HepG2 (cell line): ENCODE measurements at regions not wholly inside any gene's neighbourhood (a gene's known extent, or its start where the extent isn't known, plus 50 kb on each side); places are given as distances from the start of the nearest gene placed in this dataset.
A peak's percentile ranks its signal among the peaks of the same experiment; 100 is the strongest.

ENCODE experiments used
- ATAC-seq: fragments of 200-7000 bp; cut with Tn5 transposase; 3 replicates; pipeline ENCODE4 v1.9.1; 2020; ENCODE audit warnings: mild to moderate bottlenecking, moderate library complexity
- BruUV-seq: library from RNA; stranded (reverse); fragments of 400-500 nt; replicated peaks from 2 replicates; lab custom pipeline; 2021; lab: Mats Ljungman, UMichigan
- CTCF ChIA-PET: fragments of 300-600 bp; formaldehyde crosslinking; extraction: SDS; loops from one replicate; lab custom pipeline; 2021; ENCODE audit warnings: low total read pairs, inconsistent platforms, low intra/inter-chr PET ratio; lab: Yijun Ruan, JAX
- POLR2A ChIA-PET: fragments of 350-600 bp; sonication (Branson Sonifier 250); formaldehyde crosslinking; loops from one replicate; lab custom pipeline; 2020; ENCODE audit warnings: antibody characterized with exemption, inconsistent platforms; lab: Yijun Ruan, JAX
- DNase-seq: peaks from one replicate; pipeline ENCODE4 v3.0.0-alpha.2; 2015; ENCODE audit warnings: low spot score
- FAIRE-seq: peaks from 3 replicates; lab custom pipeline; 2011; peaks lifted over from hg19 to GRCh38; lab: Jason Lieb, UNC
- H2AFZ ChIP-seq: one replicate; pipeline ENCODE4 v1.6.1; 2011; ENCODE audit warnings: low read length, inconsistent platforms
- H3K27ac ChIP-seq: fragments of 300-600 bp; 3 replicates; pipeline ENCODE4 v1.8.0; 2011; ENCODE audit warnings: mixed run types, mild to moderate bottlenecking, mixed read lengths, low read length, inconsistent platforms; ENCODE audit not compliant: insufficient read depth; ENCODE audit errors: extremely low read length
- H3K27me3 ChIP-seq, 2 experiments: fragments of 200-600 bp in 1 of 2; 2 replicates in 1 of 2; 3 replicates in 1 of 2; pipeline versions ENCODE4 v1.6.0 to v1.8.0; 2011; ENCODE audit warnings: low read length in 2 of 2, mild to moderate bottlenecking in 2 of 2, moderate library complexity in 2 of 2, inconsistent platforms in 1 of 2; ENCODE audit not compliant: insufficient read depth in 2 of 2, control insufficient read depth in 1 of 2
- H3K36me3 ChIP-seq, 2 experiments: fragments of 200-600 bp in 1 of 2; replicated peaks in 1 of 2; 2 replicates in 1 of 2; 3 replicates in 1 of 2; pipeline versions ENCODE4 v1.5.1 to v1.8.0; 2011; ENCODE audit warnings: low read length in 2 of 2, inconsistent platforms in 1 of 2; ENCODE audit not compliant: insufficient read depth in 2 of 2, control insufficient read depth in 1 of 2
- H3K4me1 ChIP-seq: 2 replicates; pipeline ENCODE4 v1.5.1; 2012; ENCODE audit warnings: low read length, inconsistent platforms; ENCODE audit not compliant: insufficient read depth
- H3K4me2 ChIP-seq: 2 replicates; pipeline ENCODE4 v1.6.0; 2011; ENCODE audit warnings: low read depth, low read length, inconsistent platforms
- H3K4me3 ChIP-seq, 3 experiments: fragments of 200-600 bp in 1 of 3; sonication (generic), shearing (Covaris generic) in 1 of 3; replicated peaks in 1 of 3; 2 replicates each; pipeline ENCODE4 v1.5.1; 2011 to 2016; ENCODE audit warnings: low read length in 3 of 3, inconsistent platforms in 2 of 3, low read depth in 2 of 3, mild to moderate bottlenecking in 2 of 3, control low read depth in 1 of 3, mixed read lengths in 1 of 3; ENCODE audit not compliant: insufficient read depth in 1 of 3
- H3K79me2 ChIP-seq: one replicate; pipeline ENCODE4 v1.6.1; 2011; ENCODE audit warnings: low read length, inconsistent platforms; ENCODE audit not compliant: insufficient read depth
- H3K9ac ChIP-seq: 2 replicates; pipeline ENCODE4 v1.6.0; 2011; ENCODE audit warnings: mild to moderate bottlenecking, low read depth, low read length, inconsistent platforms; ENCODE audit not compliant: insufficient read depth
- H3K9me3 ChIP-seq: 2 replicates; pipeline ENCODE4 v1.5.1; 2012; ENCODE audit warnings: mild to moderate bottlenecking, low read length
- H4K20me1 ChIP-seq: 2 replicates; pipeline ENCODE4 v1.6.0; 2011; ENCODE audit warnings: inconsistent platforms, mild to moderate bottlenecking, low read length, moderate library complexity; ENCODE audit not compliant: insufficient read depth
- ATRX ChIP-seq: sonication (generic); formaldehyde crosslinking; IDR thresholded peaks from 2 replicates; pipeline ENCODE4 v1.4.0; 2020; ENCODE audit warnings: missing genetic modification reagents, borderline replicate concordance
- CEBPG ChIP-seq: IDR thresholded peaks from 2 replicates; pipeline ENCODE4 v1.6.1; 2016
- ESRRA ChIP-seq: sonication (generic); formaldehyde crosslinking; IDR thresholded peaks from 2 replicates; pipeline ENCODE4 v1.5.1; 2020; ENCODE audit warnings: mild to moderate bottlenecking, low read depth, missing genetic modification reagents
- HNF4A ChIP-seq: sonication (generic); formaldehyde crosslinking; IDR thresholded peaks from 2 replicates; pipeline ENCODE4 v1.4.0; 2020; ENCODE audit warnings: missing genetic modification reagents
- MBD4 ChIP-seq: IDR thresholded peaks from 2 replicates; pipeline ENCODE4 v1.6.1; 2012; ENCODE audit warnings: low read length, inconsistent platforms, borderline replicate concordance
- MZF1 ChIP-seq: sonication (generic); formaldehyde crosslinking; IDR thresholded peaks from 2 replicates; pipeline ENCODE4 v1.8.1; 2023; ENCODE audit warnings: mild to moderate bottlenecking, missing genetic modification reagents, borderline replicate concordance
- NBN ChIP-seq: fragments of 450-650 bp; conservative IDR thresholded peaks from 2 replicates; pipeline ENCODE4 v1.6.1; 2017
- NCOA2 ChIP-seq: sonication (generic); formaldehyde crosslinking; IDR thresholded peaks from 2 replicates; pipeline ENCODE4 v1.8.0; 2022; ENCODE audit warnings: inconsistent platforms
- RXRB ChIP-seq: IDR thresholded peaks from 2 replicates; pipeline ENCODE4 v1.6.1; 2016; ENCODE audit warnings: borderline replicate concordance, missing genetic modification reagents, missing compliant biosample characterization
- SOX13 ChIP-seq, 3 experiments: fragments of 450-650 bp in 1 of 3; sonication (generic) in 1 of 3; formaldehyde crosslinking in 1 of 3; IDR thresholded peaks in 2 of 3; conservative IDR thresholded peaks in 1 of 3; 2 replicates each; pipeline versions ENCODE4 v1.5.0 to v1.6.1; 2016 to 2020; ENCODE audit warnings: antibody characterized with exemption in 1 of 3, mild to moderate bottlenecking in 1 of 3, missing compliant biosample characterization in 1 of 3, missing genetic modification reagents in 1 of 3, moderate library complexity in 1 of 3
- ZNF639 ChIP-seq: conservative IDR thresholded peaks from 2 replicates; pipeline ENCODE4 v1.6.1; 2018; ENCODE audit warnings: missing genetic modification reagents
- ZNF672 ChIP-seq: sonication (generic); formaldehyde crosslinking; IDR thresholded peaks from 2 replicates; pipeline ENCODE4 v1.8.1; 2022; ENCODE audit warnings: missing genetic modification reagents
- ZNF800 ChIP-seq: sonication (generic); formaldehyde crosslinking; IDR thresholded peaks from 2 replicates; pipeline ENCODE4 v1.4.0; 2020; ENCODE audit warnings: missing genetic modification reagents
- WGBS: methylation state at CpG from one replicate; pipeline ENCODE4 v1.1.6; 2017; ENCODE audit warnings: low lambda C conversion rate; 5-methylcytosine and 5-hydroxymethylcytosine counted together
- in situ Hi-C: cut with HindIII; loops from 2 replicates; pipeline ENCODE4 v1.10.0; 2017; ENCODE audit warnings: low pct_unique_long_range_greater_than_20kb; ENCODE audit not compliant: extremely low pct_ligation_motif_present
- intact Hi-C: fragments of 100-400 bp; cut with micrococcal nuclease; formaldehyde crosslinking; loops from one replicate; pipeline ENCODE4 v1.10.0; 2022; ENCODE audit not compliant: unreplicated experiment
- TF ChIP-seq, protein P1 (sequence below): sonication (generic); formaldehyde crosslinking; IDR thresholded peaks from 2 replicates; pipeline ENCODE4 v1.5.0; 2020; ENCODE audit warnings: missing genetic modification reagents, mild to moderate bottlenecking, borderline replicate concordance
- TF ChIP-seq, protein P2 (sequence below): sonication (generic); formaldehyde crosslinking; IDR thresholded peaks from 2 replicates; pipeline ENCODE4 v1.4.0; 2020; ENCODE audit warnings: missing genetic modification reagents, mild to moderate bottlenecking, borderline replicate concordance
- TF ChIP-seq, protein P3 (sequence below): IDR thresholded peaks from 2 replicates; pipeline ENCODE4 v1.4.0; 2020; ENCODE audit warnings: mild to moderate bottlenecking, missing genetic modification reagents

DNA sequence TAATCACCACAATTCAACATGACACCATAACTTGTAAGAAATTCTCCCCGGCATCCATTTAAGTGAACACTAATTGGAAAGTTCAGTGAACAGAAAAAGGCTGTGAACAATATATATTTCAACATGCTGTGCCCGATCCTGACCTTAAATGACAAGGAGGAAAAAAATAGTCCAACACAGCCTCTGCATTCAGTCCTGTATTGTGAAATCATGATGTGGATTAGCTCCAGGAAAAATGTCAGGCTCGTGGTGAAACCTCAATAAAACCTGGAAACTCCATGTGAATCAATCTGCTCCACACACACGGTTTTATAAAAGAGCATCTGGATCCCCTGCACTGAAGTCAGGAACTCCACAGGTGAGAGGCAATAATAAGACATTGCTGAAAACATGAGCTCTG is 145.4 kb upstream of the SPOPL start:
- DNase-seq, result peak; percentile 70
- no peak overlapping the region for H3K4me3 ChIP-seq
- TF ChIP-seq, protein P1, sequence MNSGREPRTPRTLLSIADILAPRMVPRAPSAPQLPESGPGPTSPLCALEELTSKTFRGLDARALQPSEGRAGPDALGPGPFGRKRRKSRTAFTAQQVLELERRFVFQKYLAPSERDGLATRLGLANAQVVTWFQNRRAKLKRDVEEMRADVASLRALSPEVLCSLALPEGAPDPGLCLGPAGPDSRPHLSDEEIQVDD (CRISPR knock-in tag), result no peak
- TF ChIP-seq MZF1 (no peak), NBN (no peak), NCOA2 (CRISPR knock-in tag) (peak; percentile 16; the same call in 1 of the 2 replicates), MBD4 (no peak), ESRRA (no peak), ZNF800 (CRISPR knock-in tag) (no peak), ZNF639 (no peak), ATRX (CRISPR knock-in tag) (no peak), ZNF672 (CRISPR knock-in tag) (no peak), RXRB (CRISPR knock-in tag) (peak; percentile 39; the same call in 1 of the 2 replicates), CEBPG (CRISPR knock-in tag) (peak; percentile 71), SOX13 (IDR thresholded peaks at IDR 0.05) (no peak), SOX13 (CRISPR knock-in tag; conservative IDR thresholded peaks at IDR 0.05 in 1 of 2, IDR thresholded peaks at IDR 0.05 in 1 of 2) (0 out of 4 replicates have a peak, but pooled peaks of 1 of the 2 experiments have one; percentile 16), HNF4A (CRISPR knock-in tag) (peak; percentile 15; the same call in 1 of the 2 replicates)
- TF ChIP-seq, protein P2, sequence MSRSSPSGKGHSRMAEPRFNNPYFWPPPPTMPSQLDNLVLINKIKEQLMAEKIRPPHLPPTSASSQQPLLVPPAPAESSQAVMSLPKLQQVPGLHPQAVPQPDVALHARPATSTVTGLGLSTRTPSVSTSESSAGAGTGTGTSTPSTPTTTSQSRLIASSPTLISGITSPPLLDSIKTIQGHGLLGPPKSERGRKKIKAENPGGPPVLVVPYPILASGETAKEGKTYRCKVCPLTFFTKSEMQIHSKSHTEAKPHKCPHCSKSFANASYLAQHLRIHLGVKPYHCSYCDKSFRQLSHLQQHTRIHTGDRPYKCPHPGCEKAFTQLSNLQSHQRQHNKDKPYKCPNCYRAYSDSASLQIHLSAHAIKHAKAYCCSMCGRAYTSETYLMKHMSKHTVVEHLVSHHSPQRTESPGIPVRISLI (CRISPR knock-in tag), result peak; percentile 69; the same call in 1 of the 2 replicates
- TF ChIP-seq, protein P3, sequence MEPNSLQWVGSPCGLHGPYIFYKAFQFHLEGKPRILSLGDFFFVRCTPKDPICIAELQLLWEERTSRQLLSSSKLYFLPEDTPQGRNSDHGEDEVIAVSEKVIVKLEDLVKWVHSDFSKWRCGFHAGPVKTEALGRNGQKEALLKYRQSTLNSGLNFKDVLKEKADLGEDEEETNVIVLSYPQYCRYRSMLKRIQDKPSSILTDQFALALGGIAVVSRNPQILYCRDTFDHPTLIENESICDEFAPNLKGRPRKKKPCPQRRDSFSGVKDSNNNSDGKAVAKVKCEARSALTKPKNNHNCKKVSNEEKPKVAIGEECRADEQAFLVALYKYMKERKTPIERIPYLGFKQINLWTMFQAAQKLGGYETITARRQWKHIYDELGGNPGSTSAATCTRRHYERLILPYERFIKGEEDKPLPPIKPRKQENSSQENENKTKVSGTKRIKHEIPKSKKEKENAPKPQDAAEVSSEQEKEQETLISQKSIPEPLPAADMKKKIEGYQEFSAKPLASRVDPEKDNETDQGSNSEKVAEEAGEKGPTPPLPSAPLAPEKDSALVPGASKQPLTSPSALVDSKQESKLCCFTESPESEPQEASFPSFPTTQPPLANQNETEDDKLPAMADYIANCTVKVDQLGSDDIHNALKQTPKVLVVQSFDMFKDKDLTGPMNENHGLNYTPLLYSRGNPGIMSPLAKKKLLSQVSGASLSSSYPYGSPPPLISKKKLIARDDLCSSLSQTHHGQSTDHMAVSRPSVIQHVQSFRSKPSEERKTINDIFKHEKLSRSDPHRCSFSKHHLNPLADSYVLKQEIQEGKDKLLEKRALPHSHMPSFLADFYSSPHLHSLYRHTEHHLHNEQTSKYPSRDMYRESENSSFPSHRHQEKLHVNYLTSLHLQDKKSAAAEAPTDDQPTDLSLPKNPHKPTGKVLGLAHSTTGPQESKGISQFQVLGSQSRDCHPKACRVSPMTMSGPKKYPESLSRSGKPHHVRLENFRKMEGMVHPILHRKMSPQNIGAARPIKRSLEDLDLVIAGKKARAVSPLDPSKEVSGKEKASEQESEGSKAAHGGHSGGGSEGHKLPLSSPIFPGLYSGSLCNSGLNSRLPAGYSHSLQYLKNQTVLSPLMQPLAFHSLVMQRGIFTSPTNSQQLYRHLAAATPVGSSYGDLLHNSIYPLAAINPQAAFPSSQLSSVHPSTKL, result peak; percentile 16; the same call in 1 of the 2 replicates

More for the DNA sequence above, 145.4 kb upstream of the SPOPL start:
- WGBS, result 16% methylated on average over 4 of the region's 4 CpGs
- intact Hi-C loops (no loop called here), in situ Hi-C loops (no loop called here)
- no peak overlapping the region for H3K4me2 ChIP-seq
- no TSS peak for BruUV-seq
- no peak overlapping the region for H3K9ac ChIP-seq
- FAIRE-seq (no peak), ATAC-seq (peak; percentile 69)
- H3K27ac ChIP-seq, result no peak overlapping the region
- H3K27me3 ChIP-seq, result no peaks in the 10 kb centered on the region
- H4K20me1 ChIP-seq, result no peaks in the 10 kb centered on the region
- ChIA-PET CTCF (no interaction called here), POLR2A (no interaction called here)
- H3K36me3 ChIP-seq, result no peaks in the 10 kb centered on the region
- H2AFZ ChIP-seq, result no peak overlapping the region
- no peaks in the 10 kb centered on the region for H3K9me3 ChIP-seq
- no peaks in the 10 kb centered on the region for H3K79me2 ChIP-seq
- H3K4me1 ChIP-seq, result peaks cover 10% of the 10 kb centered on the region
